Hematopoietic multipotent progenitor cell treated with erythropoietin and hydrocortisone succinate and interleukin-3 and kit ligand, for 6 days (in vitro differentiated cells): ENCODE measurements at regions not wholly inside any gene's neighbourhood (a gene's known extent, or its start where the extent isn't known, plus 50 kb on each side); places are given as distances from the start of the nearest gene placed in this dataset.
"Not testable (repeated sequence)": the region's sequence is repeated elsewhere in the genome, so short reads cannot be mapped to it uniquely, and the experiment has no call there.

ENCODE experiments used
- DNase-seq: peaks from one replicate; pipeline ENCODE4 v3.0.0-alpha.2; 2015

DNA sequence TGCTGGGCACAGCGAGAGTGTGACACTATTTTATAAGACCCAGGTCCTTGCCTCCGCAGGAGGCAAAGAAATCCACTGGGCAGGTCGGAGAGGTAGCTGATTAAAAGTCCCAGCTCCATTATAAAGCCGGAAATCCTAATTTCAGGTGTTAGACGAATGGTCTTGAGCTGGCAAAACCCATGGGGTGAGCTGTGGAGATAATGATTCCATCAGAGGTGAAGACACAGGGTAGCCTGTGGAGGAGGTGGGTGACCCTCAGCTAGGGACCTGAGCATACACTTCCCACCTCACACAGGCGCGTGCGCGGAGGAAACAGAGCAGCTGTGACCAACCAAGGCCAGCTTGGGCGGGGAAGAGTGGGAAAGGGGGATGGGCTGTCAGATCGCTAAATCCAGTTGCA, 201.7 kb upstream of the CXCR4 start:
- no peak for DNase-seq

- peak; percentile 49 for DNase-seq
These were observed 201.3 kb upstream of the CXCR4 start for GRCh38 chr2:136319237-136319636.

- DNase-seq = peak; percentile 10
These were observed 196.3 kb upstream of the CXCR4 start for GRCh38 chr2:136314240-136314639.

- DNase-seq = not testable (repeated sequence)
These were observed 194.6 kb upstream of the CXCR4 start for GRCh38 chr2:136312568-136312967.

GRCh38 chr2:136310797-136311603, 193.1 kb upstream of the CXCR4 start:
- no peak for DNase-seq

DNA sequence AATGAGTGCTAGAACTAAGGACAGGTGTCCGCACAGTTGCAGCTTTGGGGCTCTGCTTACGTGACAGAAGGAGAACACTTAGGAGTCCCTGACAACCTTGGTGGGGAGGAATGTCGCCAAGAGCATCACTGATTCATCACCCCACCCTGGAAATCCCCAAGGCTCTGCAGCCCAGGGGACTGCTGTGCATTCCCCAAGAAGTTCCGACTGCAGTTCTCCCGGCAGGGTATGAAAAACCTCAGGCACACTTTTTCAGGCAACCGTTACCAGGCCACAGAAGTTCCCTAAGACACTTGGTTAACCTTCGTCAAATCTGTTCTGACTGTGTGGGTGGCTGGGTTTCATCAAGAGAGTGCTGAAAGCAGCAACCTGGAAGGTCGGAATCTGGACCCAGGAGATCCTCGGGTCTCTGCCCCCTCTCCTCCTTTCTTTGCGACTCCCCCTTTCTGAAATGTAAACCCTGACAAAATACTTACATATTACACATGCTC, 192.1 kb upstream of the CXCR4 start:
- no peak for DNase-seq

DNA sequence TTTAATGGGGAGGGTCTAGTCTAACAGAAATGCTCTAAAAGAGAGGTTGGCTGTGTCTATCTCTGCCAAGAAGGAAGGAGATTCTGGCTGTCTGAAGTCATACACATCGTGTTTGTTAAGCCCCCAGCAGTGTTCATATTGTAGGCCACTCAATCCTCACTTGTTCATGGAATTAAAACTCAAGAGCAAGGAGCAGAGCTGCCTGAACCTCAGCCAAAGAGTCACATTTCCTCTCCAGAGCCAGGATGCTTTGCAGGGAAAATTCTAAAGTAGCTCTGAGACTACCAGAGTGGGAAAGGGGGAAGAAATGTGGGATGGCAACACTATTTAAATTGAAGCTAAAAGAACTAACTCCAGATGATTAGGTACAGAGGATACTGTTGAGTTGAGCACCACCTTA, 190.7 kb upstream of the CXCR4 start:
- no peak for DNase-seq

DNA sequence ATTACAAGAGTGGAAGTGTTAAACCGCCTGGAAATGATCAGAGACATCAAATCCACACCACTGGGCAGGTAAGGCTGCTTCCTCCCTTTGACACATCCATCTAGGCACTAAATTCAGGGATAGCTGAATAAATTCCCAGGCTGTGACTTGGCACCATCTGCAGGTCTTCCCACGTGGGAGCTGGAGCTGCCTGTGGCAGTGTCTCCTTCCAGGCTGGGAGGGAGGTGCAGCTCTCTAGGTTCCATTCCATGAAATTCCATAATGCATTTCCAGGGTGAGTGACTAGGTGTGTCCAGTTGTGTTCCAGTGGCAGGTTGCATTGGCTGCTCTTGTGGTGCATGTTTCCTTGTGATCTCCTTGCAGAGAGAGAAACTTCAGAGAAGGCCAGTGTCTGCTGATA, 188.9 kb upstream of the CXCR4 start:
- DNase-seq = no peak

GRCh38 chr2:136305517-136306192, 187.7 kb upstream of the CXCR4 start:
- peak; percentile 14 for DNase-seq

DNA sequence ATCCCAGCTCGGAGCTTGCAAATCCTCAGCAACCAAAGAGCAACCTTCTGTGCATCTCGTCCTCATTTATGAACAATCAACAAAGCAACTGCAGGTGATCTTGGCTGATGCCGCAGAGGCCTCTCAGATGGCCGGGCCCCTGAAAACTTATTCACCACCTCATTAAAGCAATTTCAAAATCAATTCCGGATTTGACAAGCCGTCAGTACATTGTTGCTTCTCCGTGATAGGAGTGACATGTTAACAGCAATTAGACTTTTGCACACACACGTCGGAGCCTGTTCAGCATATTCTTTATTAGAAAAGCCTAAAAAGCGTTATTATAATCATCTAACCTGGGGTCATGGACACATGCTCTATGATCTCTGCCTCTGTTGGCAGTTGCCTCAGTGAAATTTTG, 183.1 kb upstream of the CXCR4 start:
- DNase-seq = no peak

GRCh38 chr2:136298631-136299030, 180.7 kb upstream of the CXCR4 start:
- DNase-seq = no peak

- DNase-seq = no peak
These were observed 180.0 kb upstream of the CXCR4 start for GRCh38 chr2:136297994-136298393.

GRCh38 chr2:136297312-136297711, 179.4 kb upstream of the CXCR4 start:
- no peak for DNase-seq

- DNase-seq = no peak
These were observed 177.2 kb upstream of the CXCR4 start for GRCh38 chr2:136295168-136295567.

- DNase-seq = no peak
These were observed 173.9 kb upstream of the CXCR4 start for GRCh38 chr2:136291871-136292270.

- DNase-seq = no peak
These were observed 172.4 kb upstream of the CXCR4 start for GRCh38 chr2:136290326-136290725.

GRCh38 chr2:136288249-136288648, 170.3 kb upstream of the CXCR4 start:
- DNase-seq = no peak

GRCh38 chr2:136286423-136286822, 168.5 kb upstream of the CXCR4 start:
- DNase-seq = no peak

DNA sequence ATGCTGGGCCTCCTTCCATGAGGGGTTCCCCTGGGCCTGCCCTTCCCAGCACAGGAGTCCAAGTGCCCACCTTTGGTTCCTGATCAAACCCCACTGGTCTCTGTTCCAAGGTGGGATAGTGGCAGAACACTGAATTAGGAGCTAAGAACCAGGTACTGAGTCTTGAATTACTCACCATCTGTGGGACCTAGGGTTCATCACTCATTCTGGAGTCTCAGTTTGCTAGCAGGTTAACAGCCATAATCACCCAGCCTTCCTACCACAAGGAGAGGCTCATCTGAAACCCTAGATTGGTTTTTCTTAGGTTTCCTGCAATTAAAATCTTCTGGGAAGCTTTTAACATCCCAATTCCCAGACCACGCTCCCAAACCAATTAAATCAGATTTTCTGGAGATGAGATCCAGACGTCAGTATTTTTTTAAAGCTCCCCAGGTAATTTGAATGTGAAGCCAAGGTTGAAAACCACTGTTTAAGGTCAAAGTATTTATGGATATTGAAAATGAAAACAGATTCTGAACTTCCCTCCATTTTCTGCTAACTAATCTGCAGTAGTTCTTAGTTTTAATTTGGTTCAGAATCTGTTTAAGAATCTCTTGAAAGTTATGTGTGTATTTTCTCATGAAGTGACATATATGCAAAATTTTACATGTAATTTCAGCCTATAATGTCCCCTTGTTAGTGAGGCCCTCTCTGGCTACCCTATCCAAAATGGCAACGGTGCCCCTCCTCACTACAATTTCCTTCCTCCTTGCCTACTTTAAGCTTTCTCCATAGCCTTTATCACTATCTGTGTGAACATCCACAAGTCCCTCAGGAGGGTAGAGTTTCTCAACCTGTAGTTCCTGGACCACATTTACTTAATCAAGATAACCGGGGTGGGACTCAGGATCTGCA, 166.5 kb upstream of the CXCR4 start:
- DNase-seq = no peak

DNA sequence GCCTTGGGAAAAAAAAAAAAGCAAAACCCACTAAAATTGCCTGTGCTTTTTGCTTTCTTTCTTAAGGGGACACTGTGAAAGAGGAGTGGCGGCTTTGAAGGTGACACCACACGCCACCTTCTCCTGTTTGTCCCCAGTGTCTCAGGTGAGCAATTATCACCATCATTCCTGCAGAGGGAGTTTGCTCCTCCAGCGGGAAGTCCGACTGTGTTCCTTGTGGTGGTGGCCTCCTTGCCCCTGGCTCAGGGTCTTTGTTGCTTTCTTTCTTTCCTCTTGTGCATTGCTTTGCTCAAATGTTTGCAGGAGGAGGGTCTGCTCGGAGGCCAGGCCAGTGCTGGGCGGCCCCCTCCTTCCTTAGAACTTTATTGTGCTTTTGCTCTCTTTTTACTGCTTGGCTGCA, 164.3 kb upstream of the CXCR4 start:
- DNase-seq = no peak

GRCh38 chr2:136281281-136282114, 163.5 kb upstream of the CXCR4 start:
- DNase-seq = peak; percentile 8

DNA sequence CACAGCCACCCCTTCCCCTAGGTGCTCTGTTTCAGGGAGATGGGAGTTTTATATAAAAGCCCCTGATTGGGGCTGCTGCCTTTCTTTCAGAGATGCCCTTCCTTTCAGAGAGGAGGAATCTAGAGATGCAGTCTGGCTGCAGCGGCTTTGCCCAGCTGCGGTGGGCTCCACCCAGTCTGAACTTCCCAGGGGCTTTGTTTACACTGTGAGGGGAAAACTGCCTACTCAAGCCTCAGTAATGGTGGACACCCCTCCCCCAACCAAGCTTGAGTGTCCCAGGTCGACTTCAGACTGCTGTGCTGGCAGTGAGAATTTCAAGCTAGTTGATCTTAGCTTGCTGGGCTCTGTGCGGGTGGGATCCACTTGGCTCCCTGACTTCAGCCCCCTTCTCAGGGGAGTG, 148.4 kb upstream of the CXCR4 start:
- DNase-seq = not testable (repeated sequence)
